B cell (primary cell): ENCODE measurements at regions not wholly inside any gene's neighbourhood (a gene's known extent, or its start where the extent isn't known, plus 50 kb on each side); places are given as distances from the start of the nearest gene placed in this dataset.

Source experiments
- ATAC-seq: fragments of 200-7000 bp; cut with Tn5 transposase; one replicate; pipeline ENCODE4 v1.10.0; 2021; ENCODE audit warnings: low read depth, mild to moderate bottlenecking, moderate number of reproducible peaks, moderate library complexity
- CTCF ChIA-PET: fragments of 350-600 bp; sonication (Branson Sonifier 250); formaldehyde crosslinking; loops from one replicate; lab custom pipeline; 2021; ENCODE audit warnings: antibody characterized with exemption, inconsistent platforms; lab: Charles Lee
- POLR2A ChIA-PET: fragments of 350-600 bp; sonication (Branson Sonifier 250); formaldehyde crosslinking; loops from one replicate; lab custom pipeline; 2021; ENCODE audit warnings: antibody characterized with exemption; lab: Charles Lee
- DNase-seq: peaks from one replicate; pipeline ENCODE4 v3.0.0; 2013
- H2AFZ ChIP-seq: 2 replicates; pipeline ENCODE4 v1.6.1; 2012; ENCODE audit warnings: mild to moderate bottlenecking, low read depth, low read length; ENCODE audit not compliant: insufficient read depth, poor library complexity, severe bottlenecking
- H3K27ac ChIP-seq, 2 donors: 1 replicate in 1 of 2; 2 replicates in 1 of 2; pipeline ENCODE4 v1.5.1; 2012 to 2013; ENCODE audit warnings: low read length in 2 of 2, mild to moderate bottlenecking in 2 of 2, moderate library complexity in 1 of 2
- H3K27me3 ChIP-seq, 4 experiments: fragments of 200-600 bp in 1 of 4; sonication (generic) in 1 of 4; replicated peaks in 1 of 4; 1 replicate in 2 of 4; 2 replicates in 2 of 4; pipeline versions ENCODE4 v1.6.1 to v1.7.0; 2013 to 2016; ENCODE audit warnings: low read length in 3 of 4, mild to moderate bottlenecking in 2 of 4, mixed read lengths in 1 of 4, moderate library complexity in 1 of 4; ENCODE audit not compliant: insufficient read depth in 4 of 4, control insufficient read depth in 3 of 4; ENCODE audit errors: control extremely low read depth in 1 of 4
- H3K36me3 ChIP-seq, 2 experiments: replicated peaks in 1 of 2; 1 replicate in 1 of 2; 2 replicates in 1 of 2; pipeline versions ENCODE4 v1.6.1 to v1.7.1; 2013; ENCODE audit warnings: low read length in 1 of 2; ENCODE audit not compliant: insufficient read depth in 2 of 2, control insufficient read depth in 1 of 2; ENCODE audit errors: control extremely low read depth in 1 of 2, extremely low read depth in 1 of 2
- H3K4me1 ChIP-seq, 2 donors: fragments of 200-600 bp in 1 of 2; sonication (generic) in 1 of 2; 1 replicate in 1 of 2; 2 replicates in 1 of 2; pipeline versions ENCODE4 v1.5.1 to v1.6.1; 2013 to 2017; ENCODE audit warnings: low read length in 2 of 2; ENCODE audit not compliant: control insufficient read depth in 2 of 2, insufficient read depth in 2 of 2
- H3K4me2 ChIP-seq: replicated peaks from 2 replicates; pipeline ENCODE3; 2012; ENCODE audit warnings: mild to moderate bottlenecking, low read depth, low read length; ENCODE audit not compliant: poor library complexity, severe bottlenecking
- H3K4me3 ChIP-seq, 5 experiments: fragments of 200-600 bp in 1 of 5; sonication (generic) in 1 of 5; 1 replicate in 3 of 5; 2 replicates in 2 of 5; pipeline versions ENCODE4 v1.5.1 to v1.7.0; 2011 to 2016; ENCODE audit warnings: low read length in 4 of 5, mild to moderate bottlenecking in 4 of 5, low read depth in 2 of 5, control low read depth in 1 of 5, moderate library complexity in 1 of 5; ENCODE audit not compliant: insufficient read depth in 1 of 5; ENCODE audit errors: control extremely low read depth in 1 of 5, extremely low read depth in 1 of 5
- H3K79me2 ChIP-seq: fragments of 200-600 bp; sonication (generic); one replicate; pipeline ENCODE4 v1.6.0; 2016; ENCODE audit warnings: low read length; ENCODE audit not compliant: control insufficient read depth, insufficient read depth
- H3K9ac ChIP-seq: fragments of 200-600 bp; sonication (generic); 2 replicates; pipeline ENCODE4 v1.6.1; 2017; ENCODE audit warnings: mild to moderate bottlenecking, low read length, moderate library complexity
- H3K9me3 ChIP-seq, 3 donors: one replicate each; pipeline versions ENCODE4 v1.6.1 to v1.7.1; 2013; ENCODE audit warnings: low read length in 2 of 3; ENCODE audit not compliant: control insufficient read depth in 2 of 3, insufficient read depth in 1 of 3; ENCODE audit errors: control extremely low read depth in 1 of 3
- H4K20me1 ChIP-seq: 2 replicates; pipeline ENCODE4 v1.6.0; 2012; ENCODE audit warnings: mild to moderate bottlenecking, low read length; ENCODE audit not compliant: insufficient read depth, control insufficient read depth, poor library complexity, severe bottlenecking
- H3K27ac Mint-ChIP-seq: one replicate; pipeline ENCODE4 v1.8.0; 2021; ENCODE audit warnings: mixed read lengths
- H3K27me3 Mint-ChIP-seq: one replicate; pipeline ENCODE4 v1.8.0; 2021; ENCODE audit warnings: mixed read lengths
- H3K4me1 Mint-ChIP-seq: one replicate; pipeline ENCODE4 v1.8.0; 2021; ENCODE audit warnings: mixed read lengths
- H3K4me3 Mint-ChIP-seq: one replicate; pipeline ENCODE4 v1.8.0; 2021; ENCODE audit warnings: mixed read lengths
- H3K9me3 Mint-ChIP-seq: one replicate; pipeline ENCODE4 v1.8.0; 2022; ENCODE audit warnings: mixed read lengths; ENCODE audit not compliant: insufficient read depth
- CTCF ChIP-seq: fragments of 200-600 bp; IDR thresholded peaks from one replicate; pipeline ENCODE4 v1.8.0; 2022; ENCODE audit warnings: antibody characterized with exemption, mild to moderate bottlenecking
- EZH2 ChIP-seq: IDR thresholded peaks from 2 replicates; pipeline ENCODE4 v1.6.1; 2012; ENCODE audit warnings: borderline replicate concordance, low read depth, mild to moderate bottlenecking, moderate library complexity, low read length; ENCODE audit not compliant: insufficient read depth, poor library complexity, severe bottlenecking
- WGBS: methylation state at CpG from one replicate; pipeline ENCODE4 v1.1.5; 2013; ENCODE audit warnings: missing lambda C conversion rate; ENCODE audit not compliant: insufficient coverage; 5-methylcytosine and 5-hydroxymethylcytosine counted together
- intact Hi-C: fragments of 100-400 bp; cut with micrococcal nuclease; formaldehyde crosslinking; loops from one replicate; pipeline ENCODE4 v1.10.0; 2022

DNA sequence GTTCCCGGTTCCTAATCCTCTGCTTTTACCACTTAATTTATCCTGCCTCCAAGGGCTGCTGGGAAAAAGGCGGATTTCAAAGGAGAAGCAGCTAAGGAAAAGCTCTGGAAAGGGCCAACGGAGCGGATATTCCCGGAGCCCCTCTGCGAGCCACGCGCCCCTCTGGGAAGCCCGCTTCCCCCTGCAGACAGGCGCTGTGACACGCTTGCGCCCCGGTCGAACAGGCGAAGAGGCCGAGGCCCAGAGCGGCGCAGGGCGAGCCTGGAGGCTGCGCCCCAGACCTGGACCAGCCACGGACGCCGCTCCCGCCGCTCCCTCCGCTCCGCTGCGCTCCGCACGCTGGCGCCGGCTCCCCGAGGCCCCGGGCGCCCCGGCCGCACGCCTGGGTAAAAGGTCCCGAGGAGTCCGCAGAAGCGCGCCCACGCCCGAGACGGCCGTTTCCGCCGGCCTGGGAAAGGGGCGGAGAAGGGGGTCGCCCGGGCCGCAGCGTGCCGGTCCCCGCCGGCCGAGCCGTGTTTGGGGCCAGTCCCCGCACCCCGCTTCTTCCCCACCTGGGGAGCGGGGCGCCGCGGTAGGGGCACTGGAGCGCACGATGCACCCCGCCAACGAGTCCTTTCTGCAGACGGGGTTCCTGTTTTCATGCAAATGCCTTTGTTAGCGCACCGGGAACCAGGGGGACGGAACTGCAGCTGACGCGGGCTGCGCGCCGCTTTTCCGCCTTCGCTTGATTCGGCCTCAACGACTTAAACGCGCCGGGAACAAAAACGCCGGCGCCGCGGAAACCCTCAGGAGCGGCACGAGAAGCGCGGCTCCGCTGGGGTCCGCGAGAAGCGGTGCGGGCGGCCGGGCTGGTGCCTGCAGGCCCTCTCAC lies 91.9 kb upstream of the SIRPA start:
- Mint-ChIP-seq H3K9me3 (no peaks in the 10 kb centered on the region), H3K4me3 (peak overlapping the region; percentile 90), H3K27ac (peak overlapping the region; percentile 91), H3K27me3 (no peaks in the 10 kb centered on the region), H3K4me1 (peaks cover 26% of the 10 kb centered on the region)
- ChIA-PET CTCF (interaction anchor here (0.9 to 5.8 kb wide), 25 partner anchors 9 to 650 kb away, joined by 3 to 118 read pairs (median 10); no protein-coding TSS in a partner anchor), POLR2A (interaction anchor here (0.6 to 3.5 kb wide), 6 partner anchors 41 to 667 kb away, joined by 3 to 18 read pairs (median 3); partner anchors contain the start of gene SNRPB)
- Histone ChIP-seq H3K27me3 (no peaks in the 10 kb centered on the region), H3K9me3 (no peaks in the 10 kb centered on the region), H4K20me1 (no peaks in the 10 kb centered on the region), H3K4me3 (peak overlapping the region; percentile 46 to 71 (median 67)), H3K4me2 (peak overlapping the region; percentile 98), H3K36me3 (no peaks in the 10 kb centered on the region), H2AFZ (peak overlapping the region; percentile 80), H3K9ac (peak overlapping the region; percentile 75), H3K79me2 (no peaks in the 10 kb centered on the region), H3K4me1 (peaks cover 22 to 28% of the 10 kb centered on the region in 2 donors), H3K27ac (peak overlapping the region; percentile 85)
- intact Hi-C loops: loop anchor here (1.0 to 5.0 kb wide), 5 partner anchors 26 to 299 kb away; no protein-coding TSS in a partner anchor
- WGBS: under 1% methylated on average over 99 of the region's 100 CpGs
- DNase-seq (peak; percentile 92), ATAC-seq (peak; percentile 81)
- TF ChIP-seq CTCF (no peak), EZH2 (no peak)
